Prostate gland (tissue), 2 donors: ENCODE measurements at regions not wholly inside any gene's neighbourhood (a gene's known extent, or its start where the extent isn't known, plus 50 kb on each side); places are given as distances from the start of the nearest gene placed in this dataset.

Source experiments
- POLR2A ChIP-seq: fragments of 450-650 bp; IDR thresholded peaks from one replicate; pipeline ENCODE4 v1.6.1; 2016; ENCODE audit warnings: antibody characterized with exemption, mild to moderate bottlenecking
- POLR2AphosphoS5 ChIP-seq: sonication (generic); formaldehyde crosslinking; IDR thresholded peaks from one replicate; pipeline ENCODE4 v1.6.1; 2017; ENCODE audit warnings: antibody characterized with exemption
- TF ChIP-seq, protein P1 (sequence below), 4 experiments: fragments of 200-600 bp in 2 of 4; fragments of 450-650 bp in 2 of 4; sonication (generic) in 2 of 4; IDR thresholded peaks; 1 replicate in 3 of 4; 2 replicates in 1 of 4; pipeline ENCODE4 v1.5.1; 2016 to 2019; ENCODE audit warnings: antibody characterized with exemption in 4 of 4, mild to moderate bottlenecking in 2 of 4, moderate library complexity in 2 of 4

- TF ChIP-seq POLR2A (no peak), POLR2AphosphoS5 (no peak)
- TF ChIP-seq, protein P1, sequence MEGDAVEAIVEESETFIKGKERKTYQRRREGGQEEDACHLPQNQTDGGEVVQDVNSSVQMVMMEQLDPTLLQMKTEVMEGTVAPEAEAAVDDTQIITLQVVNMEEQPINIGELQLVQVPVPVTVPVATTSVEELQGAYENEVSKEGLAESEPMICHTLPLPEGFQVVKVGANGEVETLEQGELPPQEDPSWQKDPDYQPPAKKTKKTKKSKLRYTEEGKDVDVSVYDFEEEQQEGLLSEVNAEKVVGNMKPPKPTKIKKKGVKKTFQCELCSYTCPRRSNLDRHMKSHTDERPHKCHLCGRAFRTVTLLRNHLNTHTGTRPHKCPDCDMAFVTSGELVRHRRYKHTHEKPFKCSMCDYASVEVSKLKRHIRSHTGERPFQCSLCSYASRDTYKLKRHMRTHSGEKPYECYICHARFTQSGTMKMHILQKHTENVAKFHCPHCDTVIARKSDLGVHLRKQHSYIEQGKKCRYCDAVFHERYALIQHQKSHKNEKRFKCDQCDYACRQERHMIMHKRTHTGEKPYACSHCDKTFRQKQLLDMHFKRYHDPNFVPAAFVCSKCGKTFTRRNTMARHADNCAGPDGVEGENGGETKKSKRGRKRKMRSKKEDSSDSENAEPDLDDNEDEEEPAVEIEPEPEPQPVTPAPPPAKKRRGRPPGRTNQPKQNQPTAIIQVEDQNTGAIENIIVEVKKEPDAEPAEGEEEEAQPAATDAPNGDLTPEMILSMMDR (IDR thresholded peaks at IDR 0.05), result no peak
These were observed 603.1 kb downstream of the EBF1 start for GRCh38 chr5:158496624-158497023.
